HL-60 (cell line): ENCODE measurements at regions not wholly inside any gene's neighbourhood (a gene's known extent, or its start where the extent isn't known, plus 50 kb on each side); places are given as distances from the start of the nearest gene placed in this dataset.

Experiments used
- DNase-seq, 2 experiments: peaks; one replicate each; pipeline ENCODE4 v3.0.0-alpha.2; 2010 to 2020; ENCODE audit warnings: low read depth in 1 of 2, low spot score in 1 of 2
- H3K27ac ChIP-seq: fragments of 250-450 bp; sonication (Bioruptor Pico); replicated peaks from 2 replicates; pipeline ENCODE4 v1.5.1; 2020; ENCODE audit warnings: mild to moderate bottlenecking, moderate library complexity
- H3K27me3 ChIP-seq: fragments of 250-450 bp; sonication (Bioruptor Pico); 2 replicates; pipeline ENCODE4 v1.5.1; 2021; ENCODE audit warnings: mild to moderate bottlenecking, moderate library complexity; ENCODE audit not compliant: insufficient read depth, poor library complexity, severe bottlenecking
- H3K4me3 ChIP-seq: replicated peaks from 2 replicates; pipeline ENCODE4 v1.5.1; 2011; ENCODE audit warnings: mild to moderate bottlenecking, control low read depth, low read length; ENCODE audit not compliant: insufficient read depth
- GABPA ChIP-seq: IDR thresholded peaks from 2 replicates; pipeline ENCODE4 v1.6.1; 2012; ENCODE audit warnings: low read depth
- POLR2AphosphoS5 ChIP-seq: IDR thresholded peaks from 2 replicates; pipeline ENCODE4 v1.6.1; 2012; ENCODE audit warnings: low read depth
- SPI1 ChIP-seq: IDR thresholded peaks from 2 replicates; pipeline ENCODE4 v1.6.1; 2012; ENCODE audit warnings: low read depth, mild to moderate bottlenecking, borderline replicate concordance
- TF ChIP-seq, protein P1 (sequence below): IDR thresholded peaks from one replicate; pipeline ENCODE4 v1.5.1; 2011; ENCODE audit warnings: low read length, control low read depth, inconsistent platforms; ENCODE audit not compliant: insufficient read depth
- TF ChIP-seq, protein P2 (sequence below): IDR thresholded peaks from 2 replicates; pipeline ENCODE4 v1.6.1; 2012; ENCODE audit warnings: low read depth; ENCODE audit not compliant: insufficient replicate concordance

DNA sequence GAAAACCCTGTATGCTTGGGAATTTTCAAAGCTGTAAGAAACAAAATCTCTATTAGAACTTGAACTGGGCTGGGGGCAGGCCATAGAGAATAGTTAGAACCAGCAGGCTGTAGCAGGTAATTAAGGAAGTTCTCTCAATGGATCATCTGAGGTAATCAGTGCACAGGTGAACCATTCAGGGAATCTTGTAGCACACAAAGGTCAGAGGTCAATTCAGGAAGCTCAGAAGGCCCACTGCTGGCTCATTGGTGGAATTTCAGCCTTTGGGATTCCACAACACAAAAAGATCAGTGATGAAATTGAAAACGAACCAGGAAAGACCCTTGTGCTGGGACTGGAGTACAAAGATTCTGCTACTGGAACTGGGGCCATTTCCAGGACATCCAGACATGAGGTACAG is 82.0 kb downstream of the TMEM168 start:
- TF ChIP-seq, protein P1, sequence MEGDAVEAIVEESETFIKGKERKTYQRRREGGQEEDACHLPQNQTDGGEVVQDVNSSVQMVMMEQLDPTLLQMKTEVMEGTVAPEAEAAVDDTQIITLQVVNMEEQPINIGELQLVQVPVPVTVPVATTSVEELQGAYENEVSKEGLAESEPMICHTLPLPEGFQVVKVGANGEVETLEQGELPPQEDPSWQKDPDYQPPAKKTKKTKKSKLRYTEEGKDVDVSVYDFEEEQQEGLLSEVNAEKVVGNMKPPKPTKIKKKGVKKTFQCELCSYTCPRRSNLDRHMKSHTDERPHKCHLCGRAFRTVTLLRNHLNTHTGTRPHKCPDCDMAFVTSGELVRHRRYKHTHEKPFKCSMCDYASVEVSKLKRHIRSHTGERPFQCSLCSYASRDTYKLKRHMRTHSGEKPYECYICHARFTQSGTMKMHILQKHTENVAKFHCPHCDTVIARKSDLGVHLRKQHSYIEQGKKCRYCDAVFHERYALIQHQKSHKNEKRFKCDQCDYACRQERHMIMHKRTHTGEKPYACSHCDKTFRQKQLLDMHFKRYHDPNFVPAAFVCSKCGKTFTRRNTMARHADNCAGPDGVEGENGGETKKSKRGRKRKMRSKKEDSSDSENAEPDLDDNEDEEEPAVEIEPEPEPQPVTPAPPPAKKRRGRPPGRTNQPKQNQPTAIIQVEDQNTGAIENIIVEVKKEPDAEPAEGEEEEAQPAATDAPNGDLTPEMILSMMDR, result no peak
- TF ChIP-seq SPI1 (no peak), GABPA (no peak), POLR2AphosphoS5 (no peak)
- TF ChIP-seq, protein P2, sequence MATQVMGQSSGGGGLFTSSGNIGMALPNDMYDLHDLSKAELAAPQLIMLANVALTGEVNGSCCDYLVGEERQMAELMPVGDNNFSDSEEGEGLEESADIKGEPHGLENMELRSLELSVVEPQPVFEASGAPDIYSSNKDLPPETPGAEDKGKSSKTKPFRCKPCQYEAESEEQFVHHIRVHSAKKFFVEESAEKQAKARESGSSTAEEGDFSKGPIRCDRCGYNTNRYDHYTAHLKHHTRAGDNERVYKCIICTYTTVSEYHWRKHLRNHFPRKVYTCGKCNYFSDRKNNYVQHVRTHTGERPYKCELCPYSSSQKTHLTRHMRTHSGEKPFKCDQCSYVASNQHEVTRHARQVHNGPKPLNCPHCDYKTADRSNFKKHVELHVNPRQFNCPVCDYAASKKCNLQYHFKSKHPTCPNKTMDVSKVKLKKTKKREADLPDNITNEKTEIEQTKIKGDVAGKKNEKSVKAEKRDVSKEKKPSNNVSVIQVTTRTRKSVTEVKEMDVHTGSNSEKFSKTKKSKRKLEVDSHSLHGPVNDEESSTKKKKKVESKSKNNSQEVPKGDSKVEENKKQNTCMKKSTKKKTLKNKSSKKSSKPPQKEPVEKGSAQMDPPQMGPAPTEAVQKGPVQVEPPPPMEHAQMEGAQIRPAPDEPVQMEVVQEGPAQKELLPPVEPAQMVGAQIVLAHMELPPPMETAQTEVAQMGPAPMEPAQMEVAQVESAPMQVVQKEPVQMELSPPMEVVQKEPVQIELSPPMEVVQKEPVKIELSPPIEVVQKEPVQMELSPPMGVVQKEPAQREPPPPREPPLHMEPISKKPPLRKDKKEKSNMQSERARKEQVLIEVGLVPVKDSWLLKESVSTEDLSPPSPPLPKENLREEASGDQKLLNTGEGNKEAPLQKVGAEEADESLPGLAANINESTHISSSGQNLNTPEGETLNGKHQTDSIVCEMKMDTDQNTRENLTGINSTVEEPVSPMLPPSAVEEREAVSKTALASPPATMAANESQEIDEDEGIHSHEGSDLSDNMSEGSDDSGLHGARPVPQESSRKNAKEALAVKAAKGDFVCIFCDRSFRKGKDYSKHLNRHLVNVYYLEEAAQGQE, result no peak
- Histone ChIP-seq H3K27ac (no peak overlapping the region), H3K4me3 (no peak overlapping the region), H3K27me3 (no peaks in the 10 kb centered on the region)
- DNase-seq, result no peak
